Activated T-cell treated with anti-CD3 and anti-CD28 coated beads, Interleukin-2, amount 50 U/mL, for 4 hours (primary cell): ENCODE measurements at regions not wholly inside any gene's neighbourhood (a gene's known extent, or its start where the extent isn't known, plus 50 kb on each side); places are given as distances from the start of the nearest gene placed in this dataset.
"Not testable (repeated sequence)": the region's sequence is repeated elsewhere in the genome, so short reads cannot be mapped to it uniquely, and the experiment has no call there.

Source experiments
- ATAC-seq, 2 donors: fragments of 200-7000 bp; cut with Tn5 transposase; one replicate each; pipeline ENCODE4 v1.10.0; 2021
- DNase-seq: peaks from one replicate; pipeline ENCODE4 v3.0.0-alpha.2; 2020
- H3K27me3 Mint-ChIP-seq: one replicate; pipeline ENCODE4 v1.8.0; 2021; ENCODE audit warnings: low read depth, mixed read lengths
- H3K36me3 Mint-ChIP-seq: one replicate; pipeline ENCODE4 v1.8.0; 2022; ENCODE audit warnings: mixed read lengths; ENCODE audit not compliant: insufficient read depth
- H3K4me1 Mint-ChIP-seq: one replicate; pipeline ENCODE4 v1.8.0; 2021; ENCODE audit warnings: low read depth, mixed read lengths
- H3K4me3 Mint-ChIP-seq: one replicate; pipeline ENCODE4 v1.8.0; 2021; ENCODE audit warnings: mild to moderate bottlenecking, moderate library complexity, mixed read lengths
- H3K9me3 Mint-ChIP-seq: one replicate; pipeline ENCODE4 v1.8.0; 2021; ENCODE audit warnings: mixed read lengths

GRCh38 chr5:99179206-99179605 is 250.4 kb upstream of the CHD1 start:
- H3K27me3 Mint-ChIP-seq = peaks cover 2% of the 10 kb centered on the region
- ATAC-seq (no peak), DNase-seq (no peak)
- no peaks in the 10 kb centered on the region for H3K36me3 Mint-ChIP-seq
- peaks cover 3% of the 10 kb centered on the region for H3K9me3 Mint-ChIP-seq
- no peaks in the 10 kb centered on the region for H3K4me1 Mint-ChIP-seq
- no peak overlapping the region for H3K4me3 Mint-ChIP-seq

GRCh38 chr5:99177796-99178195 is 249.0 kb upstream of the CHD1 start:
- H3K4me3 Mint-ChIP-seq = no peak overlapping the region
- H3K9me3 Mint-ChIP-seq = peaks cover 3% of the 10 kb centered on the region
- ATAC-seq = no peak
- no peaks in the 10 kb centered on the region for H3K36me3 Mint-ChIP-seq
- no peak for DNase-seq
- H3K27me3 Mint-ChIP-seq = peaks cover 2% of the 10 kb centered on the region
- no peaks in the 10 kb centered on the region for H3K4me1 Mint-ChIP-seq

DNA sequence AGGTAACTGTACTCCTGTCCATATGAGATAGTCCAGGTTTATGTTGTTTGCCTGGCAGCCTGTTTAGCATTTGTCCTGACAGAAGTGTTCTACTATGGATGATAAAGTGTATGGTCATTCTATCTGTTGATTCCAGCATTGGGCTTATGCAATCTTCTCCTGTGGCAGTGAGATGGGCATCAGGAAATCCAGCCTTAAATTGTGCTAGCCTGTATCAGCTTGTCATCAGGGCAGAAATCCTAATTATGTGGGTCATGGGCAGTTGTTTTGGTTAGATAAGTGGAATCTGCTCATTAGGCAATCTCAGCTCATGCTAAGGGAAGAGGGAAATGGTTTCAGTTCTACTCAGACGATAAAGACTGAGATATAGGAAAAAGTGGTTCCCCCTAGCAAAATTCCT is 247.4 kb upstream of the CHD1 start:
- DNase-seq (no peak), ATAC-seq (no peak)
- H3K9me3 Mint-ChIP-seq = peaks cover 3% of the 10 kb centered on the region
- H3K36me3 Mint-ChIP-seq = no peaks in the 10 kb centered on the region
- no peak overlapping the region for H3K4me3 Mint-ChIP-seq
- peaks cover 2% of the 10 kb centered on the region for H3K27me3 Mint-ChIP-seq
- no peaks in the 10 kb centered on the region for H3K4me1 Mint-ChIP-seq

DNA sequence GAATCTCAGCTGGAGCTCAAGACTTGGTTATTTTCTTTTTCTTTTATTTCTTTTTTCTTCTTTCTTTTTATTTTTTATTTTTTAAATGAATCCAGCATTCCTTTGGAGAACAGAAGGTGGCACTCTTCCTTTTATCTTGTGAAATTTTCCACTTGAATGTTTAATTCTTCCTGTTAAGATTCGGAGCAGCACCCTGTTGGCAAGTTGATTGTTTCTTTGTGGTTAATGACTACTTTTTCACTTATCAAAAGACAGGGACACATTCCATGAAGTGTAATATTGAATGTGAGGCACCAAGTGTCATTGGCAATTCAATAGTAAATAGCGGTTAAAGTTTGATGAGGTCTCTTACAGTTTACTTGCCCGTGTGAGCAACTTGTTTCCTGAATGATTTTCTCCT is 240.5 kb upstream of the CHD1 start:
- H3K27me3 Mint-ChIP-seq = peaks cover 5% of the 10 kb centered on the region
- no peaks in the 10 kb centered on the region for H3K4me1 Mint-ChIP-seq
- no peak for DNase-seq
- no peak for ATAC-seq
- no peak overlapping the region for H3K4me3 Mint-ChIP-seq
- H3K36me3 Mint-ChIP-seq = no peaks in the 10 kb centered on the region
- no peaks in the 10 kb centered on the region for H3K9me3 Mint-ChIP-seq

DNA sequence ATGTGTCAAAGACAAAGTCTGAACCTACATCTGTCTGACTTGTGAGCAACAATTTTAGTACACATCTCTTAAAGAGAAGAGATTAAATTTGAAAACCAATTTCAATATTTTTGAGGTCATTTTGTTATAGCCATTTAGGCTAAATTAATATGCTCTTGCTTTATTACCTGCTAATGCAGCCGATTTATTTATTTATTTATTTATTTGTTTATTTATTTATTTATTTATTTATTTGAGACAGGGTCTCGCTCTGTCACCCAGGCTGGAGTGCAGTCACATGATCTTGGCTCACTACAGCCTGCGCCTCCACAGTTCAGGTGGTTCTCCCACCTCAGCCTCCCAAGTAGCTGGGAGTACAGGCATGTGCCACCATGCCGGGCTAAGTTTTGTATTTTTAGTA is 232.7 kb upstream of the CHD1 start:
- not testable (repeated sequence) for H3K4me3 Mint-ChIP-seq, H3K27me3 Mint-ChIP-seq, H3K9me3 Mint-ChIP-seq, H3K4me1 Mint-ChIP-seq, ATAC-seq, H3K36me3 Mint-ChIP-seq, DNase-seq

DNA sequence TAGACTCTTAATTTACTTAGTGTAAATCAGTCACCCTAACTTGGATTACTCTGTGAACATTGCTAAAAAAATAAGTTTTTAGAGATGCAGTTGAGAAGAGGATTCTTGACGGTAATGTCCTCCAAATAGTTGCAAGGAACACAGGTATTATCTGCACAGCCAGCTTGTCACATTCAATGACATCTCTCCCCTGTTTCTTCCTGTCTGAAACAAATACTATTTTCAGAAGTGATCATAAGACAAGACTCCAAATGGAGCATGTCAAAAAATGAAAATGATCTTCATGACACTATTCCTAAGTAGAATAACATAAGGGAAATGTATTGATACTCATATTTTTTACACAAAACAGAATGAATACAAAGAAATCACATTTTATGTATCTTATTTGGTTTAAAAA is 227.9 kb upstream of the CHD1 start:
- Mint-ChIP-seq H3K27me3 (no peaks in the 10 kb centered on the region), H3K4me1 (no peaks in the 10 kb centered on the region), H3K36me3 (no peaks in the 10 kb centered on the region), H3K4me3 (no peak overlapping the region), H3K9me3 (no peaks in the 10 kb centered on the region)
- ATAC-seq (no peak), DNase-seq (no peak)

GRCh38 chr5:99143283-99143795 is 214.5 kb upstream of the CHD1 start:
- peaks cover 20% of the 10 kb centered on the region for H3K9me3 Mint-ChIP-seq
- not testable (repeated sequence) for H3K4me1 Mint-ChIP-seq

DNA sequence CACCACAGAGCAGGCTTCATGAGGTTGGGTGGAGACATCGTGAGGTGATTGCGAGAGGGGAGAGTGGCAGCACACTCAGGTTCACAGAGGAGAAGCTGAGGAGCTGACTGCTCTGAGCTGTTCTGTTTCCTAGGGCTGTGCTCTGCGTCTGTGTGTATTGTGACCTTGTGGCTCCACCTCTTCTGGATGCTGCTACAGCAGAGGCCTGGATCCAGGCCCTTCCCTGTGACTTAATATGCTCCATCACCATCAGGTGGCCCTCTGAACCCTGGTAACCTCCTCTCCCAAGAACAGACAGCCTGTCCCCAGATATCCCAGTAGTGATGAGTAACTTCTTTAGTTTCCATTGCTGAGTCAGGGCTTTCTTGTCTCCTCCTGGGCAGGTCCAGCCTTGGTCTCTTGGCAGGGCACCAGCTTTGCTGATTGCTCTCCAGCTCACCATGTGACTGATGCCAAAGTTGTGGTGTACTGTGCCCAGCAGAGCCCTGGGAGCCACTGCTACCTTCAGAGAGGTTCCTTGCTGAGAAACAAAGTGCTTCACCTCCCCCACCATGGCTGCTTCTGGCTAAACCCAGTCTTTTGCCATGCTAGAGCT is 212.8 kb upstream of the CHD1 start:
- Mint-ChIP-seq H3K4me3 (no peak overlapping the region), H3K4me1 (no peaks in the 10 kb centered on the region), H3K36me3 (no peaks in the 10 kb centered on the region), H3K9me3 (peaks cover 20% of the 10 kb centered on the region), H3K27me3 (peaks cover 2% of the 10 kb centered on the region)
- DNase-seq = no peak
- ATAC-seq = no peak

More at GRCh38 chr5:99143283-99143795, 214.5 kb upstream of the CHD1 start:
- not testable (repeated sequence) for DNase-seq, H3K4me3 Mint-ChIP-seq, H3K36me3 Mint-ChIP-seq, ATAC-seq, H3K27me3 Mint-ChIP-seq

- H3K4me1 Mint-ChIP-seq = no peaks in the 10 kb centered on the region
- DNase-seq (no peak), ATAC-seq (no peak)
- no peak overlapping the region for H3K4me3 Mint-ChIP-seq
- peaks cover 10% of the 10 kb centered on the region for H3K9me3 Mint-ChIP-seq
- no peaks in the 10 kb centered on the region for H3K36me3 Mint-ChIP-seq
- H3K27me3 Mint-ChIP-seq = peaks cover 7% of the 10 kb centered on the region
Measured at GRCh38 chr5:99138911-99139310, 210.1 kb upstream of the CHD1 start.

DNA sequence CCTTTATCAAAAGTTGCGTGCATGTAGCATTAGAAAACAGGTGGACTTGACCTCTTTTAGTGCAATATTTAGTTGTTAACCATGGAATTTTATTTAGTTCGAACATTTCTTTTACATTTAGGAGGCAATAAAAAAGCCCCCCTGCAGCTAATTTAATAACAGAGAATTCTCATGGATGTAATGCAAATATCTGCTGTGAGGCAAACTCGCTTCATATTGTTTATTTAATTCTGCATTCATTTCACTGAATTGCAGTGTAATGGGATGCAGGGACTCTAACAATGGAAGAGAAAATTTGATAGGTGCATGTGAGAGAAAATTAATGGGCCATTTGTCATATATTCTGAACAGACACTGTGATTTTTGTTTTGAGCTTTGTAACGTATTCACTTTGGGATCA is 205.1 kb upstream of the CHD1 start:
- Mint-ChIP-seq H3K4me1 (no peaks in the 10 kb centered on the region), H3K27me3 (peaks cover 7% of the 10 kb centered on the region), H3K9me3 (no peaks in the 10 kb centered on the region), H3K36me3 (no peaks in the 10 kb centered on the region), H3K4me3 (no peak overlapping the region)
- DNase-seq (no peak), ATAC-seq (no peak)

- no peaks in the 10 kb centered on the region for H3K4me1 Mint-ChIP-seq
- H3K36me3 Mint-ChIP-seq = no peaks in the 10 kb centered on the region
- ATAC-seq (no peak), DNase-seq (no peak)
- H3K4me3 Mint-ChIP-seq = no peak overlapping the region
- no peaks in the 10 kb centered on the region for H3K9me3 Mint-ChIP-seq
- peaks cover 4% of the 10 kb centered on the region for H3K27me3 Mint-ChIP-seq
Measured at GRCh38 chr5:99129768-99130501, 201.1 kb upstream of the CHD1 start.

GRCh38 chr5:99122976-99123375 is 194.2 kb upstream of the CHD1 start:
- no peak overlapping the region for H3K4me3 Mint-ChIP-seq
- H3K36me3 Mint-ChIP-seq = no peaks in the 10 kb centered on the region
- no peak for ATAC-seq
- H3K27me3 Mint-ChIP-seq = peaks cover 4% of the 10 kb centered on the region
- H3K4me1 Mint-ChIP-seq = no peaks in the 10 kb centered on the region
- H3K9me3 Mint-ChIP-seq = no peaks in the 10 kb centered on the region
- no peak for DNase-seq

DNA sequence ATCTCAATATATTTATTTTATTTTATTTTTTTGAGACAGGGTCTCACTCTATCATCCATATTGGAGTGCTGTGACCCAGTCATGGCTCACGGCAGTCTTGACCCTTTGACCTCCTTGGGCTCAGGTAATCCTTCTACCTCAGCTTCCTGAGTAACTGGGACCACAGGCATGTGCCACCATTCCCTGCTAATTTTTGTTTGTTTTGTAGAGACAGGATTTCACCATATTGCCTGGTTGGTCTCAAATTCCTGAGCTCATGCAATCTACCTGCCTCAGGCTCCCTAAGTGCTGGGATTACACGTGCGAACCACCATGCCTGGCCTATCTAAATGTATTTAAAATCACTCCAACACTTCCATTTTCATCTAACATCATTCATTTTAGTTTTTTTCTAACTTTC is 190.5 kb upstream of the CHD1 start:
- Mint-ChIP-seq H3K36me3 (no peaks in the 10 kb centered on the region), H3K9me3 (no peaks in the 10 kb centered on the region), H3K4me1 (no peaks in the 10 kb centered on the region), H3K27me3 (peaks cover 4% of the 10 kb centered on the region), H3K4me3 (no peak overlapping the region)
- ATAC-seq (no peak), DNase-seq (no peak)

DNA sequence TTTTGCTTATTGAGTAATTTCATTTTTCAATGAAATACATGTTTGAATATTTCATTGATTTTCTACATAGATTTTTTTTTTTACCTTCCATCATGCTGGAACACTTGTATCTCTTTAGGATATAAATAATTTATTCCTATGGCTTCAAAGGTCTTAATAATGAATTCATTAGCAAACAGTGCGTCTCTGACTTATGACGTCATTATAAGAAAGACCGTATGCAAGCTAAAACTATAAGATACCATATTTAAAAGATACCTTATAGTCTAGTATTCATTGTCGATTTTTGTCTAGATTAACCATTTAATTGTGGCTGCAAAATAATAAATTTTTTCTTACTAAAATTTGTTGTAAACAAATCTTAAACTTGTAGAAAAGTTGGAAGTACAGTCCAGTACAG is 187.7 kb upstream of the CHD1 start:
- Mint-ChIP-seq H3K27me3 (peaks cover 4% of the 10 kb centered on the region), H3K9me3 (no peaks in the 10 kb centered on the region), H3K4me3 (no peak overlapping the region), H3K36me3 (no peaks in the 10 kb centered on the region), H3K4me1 (no peaks in the 10 kb centered on the region)
- DNase-seq (no peak), ATAC-seq (no peak)

DNA sequence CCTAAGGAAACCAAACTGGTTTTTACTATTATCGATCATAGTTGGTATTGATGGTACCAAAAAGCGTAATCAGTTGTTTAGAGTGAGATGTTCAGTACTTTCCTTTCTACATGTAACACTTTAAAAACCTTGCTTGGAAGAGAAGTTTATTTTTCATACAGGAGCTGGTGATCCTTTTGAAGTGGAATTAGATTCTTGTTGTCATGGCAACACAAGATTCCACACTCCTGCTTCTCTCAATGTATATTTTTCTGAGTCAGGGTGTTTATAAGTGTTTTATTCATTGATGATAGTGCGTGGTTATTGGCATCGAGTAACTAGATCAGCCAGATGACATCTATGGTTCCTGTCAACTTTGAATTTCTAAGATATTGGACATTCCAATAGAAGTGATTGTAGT is 181.1 kb upstream of the CHD1 start:
- Mint-ChIP-seq H3K4me1 (no peaks in the 10 kb centered on the region), H3K27me3 (peaks cover 3% of the 10 kb centered on the region), H3K4me3 (no peak overlapping the region), H3K9me3 (no peaks in the 10 kb centered on the region), H3K36me3 (no peaks in the 10 kb centered on the region)
- no peak for ATAC-seq
- DNase-seq = no peak
